SK-N-SH treated with all-trans-retinoic acid at 6 μM for 48 hours (cell line): ENCODE measurements at regions not wholly inside any gene's neighbourhood (a gene's known extent, or its start where the extent isn't known, plus 50 kb on each side); places are given as distances from the start of the nearest gene placed in this dataset.

ENCODE experiments used
- ATAC-seq: fragments of 200-7000 bp; cut with Tn5 transposase; 3 replicates; pipeline ENCODE4 v1.9.1; 2020; ENCODE audit warnings: mild to moderate bottlenecking, moderate library complexity
- ARNTL ChIP-seq: fragments of 450-650 bp; formaldehyde crosslinking; IDR thresholded peaks from 2 replicates; pipeline ENCODE4 v1.5.0; 2020; ENCODE audit warnings: low read depth, mild to moderate bottlenecking, moderate library complexity, borderline replicate concordance
- BACH2 ChIP-seq: fragments of 250-450 bp; sonication (Bioruptor Pico); IDR thresholded peaks from 2 replicates; pipeline ENCODE4 v1.9.0; 2021; ENCODE audit warnings: mild to moderate bottlenecking, borderline replicate concordance
- CREB5 ChIP-seq: fragments of 250-450 bp; sonication (Bioruptor Pico); IDR thresholded peaks from 2 replicates; pipeline ENCODE4 v1.5.1; 2020; ENCODE audit warnings: low read depth, mild to moderate bottlenecking, moderate library complexity
- CSDC2 ChIP-seq: fragments of 250-450 bp; sonication (Bioruptor Pico); IDR thresholded peaks from 2 replicates; pipeline ENCODE4 v1.5.0; 2020; ENCODE audit warnings: mild to moderate bottlenecking, moderate library complexity
- GLIS3 ChIP-seq: fragments of 250-450 bp; sonication (Bioruptor Pico); IDR thresholded peaks from 2 replicates; pipeline ENCODE4 v1.5.0; 2020; ENCODE audit warnings: mild to moderate bottlenecking, moderate library complexity
- ISL1 ChIP-seq: fragments of 250-450 bp; sonication (Bioruptor Pico); IDR thresholded peaks from 2 replicates; pipeline ENCODE4 v2.1.2; 2022; ENCODE audit warnings: mild to moderate bottlenecking, moderate library complexity
- OSR1 ChIP-seq: fragments of 250-450 bp; sonication (Bioruptor Pico); IDR thresholded peaks from 2 replicates; pipeline ENCODE4 v1.8.0; 2022; ENCODE audit warnings: moderate library complexity, mild to moderate bottlenecking, inconsistent platforms
- PATZ1 ChIP-seq: fragments of 250-450 bp; sonication (Bioruptor Pico); IDR thresholded peaks from 2 replicates; pipeline ENCODE4 v1.8.0; 2020; ENCODE audit warnings: mild to moderate bottlenecking, moderate library complexity, borderline replicate concordance
- PPARA ChIP-seq: fragments of 250-450 bp; sonication (Bioruptor Pico); IDR thresholded peaks from 2 replicates; pipeline ENCODE4 v1.5.0; 2020; ENCODE audit warnings: mild to moderate bottlenecking, borderline replicate concordance
- SNAI2 ChIP-seq: fragments of 250-450 bp; sonication (Bioruptor Pico); IDR thresholded peaks from 2 replicates; pipeline ENCODE4 v1.5.0; 2020; ENCODE audit warnings: mild to moderate bottlenecking, moderate library complexity
- TCF4 ChIP-seq: fragments of 250-450 bp; sonication (Bioruptor Pico); IDR thresholded peaks from 2 replicates; pipeline ENCODE4 v1.8.0; 2021; ENCODE audit warnings: mild to moderate bottlenecking, moderate library complexity, borderline replicate concordance
- TOX ChIP-seq: fragments of 250-450 bp; sonication (Bioruptor Pico); IDR thresholded peaks from 2 replicates; pipeline ENCODE4 v1.8.0; 2021; ENCODE audit warnings: mild to moderate bottlenecking, moderate library complexity, borderline replicate concordance
- ZC3H10 ChIP-seq: fragments of 250-450 bp; sonication (Bioruptor Pico); IDR thresholded peaks from 2 replicates; pipeline ENCODE4 v1.5.1; 2021; ENCODE audit warnings: mild to moderate bottlenecking, moderate library complexity
- ZFP3 ChIP-seq: fragments of 250-450 bp; sonication (Bioruptor Pico); IDR thresholded peaks from 2 replicates; pipeline ENCODE4 v1.5.0; 2020; ENCODE audit warnings: mild to moderate bottlenecking, moderate library complexity
- ZFP30 ChIP-seq: fragments of 450-650 bp; formaldehyde crosslinking; IDR thresholded peaks from 2 replicates; pipeline ENCODE4 v1.5.0; 2022; ENCODE audit warnings: mild to moderate bottlenecking, moderate library complexity
- ZNF565 ChIP-seq: fragments of 450-650 bp; formaldehyde crosslinking; conservative IDR thresholded peaks from 2 replicates; pipeline ENCODE4 v1.5.0; 2020; ENCODE audit warnings: low read depth, mild to moderate bottlenecking, moderate library complexity
- ZNF70 ChIP-seq: fragments of 450-650 bp; formaldehyde crosslinking; IDR thresholded peaks from 2 replicates; pipeline ENCODE4 v1.5.0; 2020; ENCODE audit warnings: mild to moderate bottlenecking, moderate library complexity
- ZNF8 ChIP-seq: fragments of 450-650 bp; formaldehyde crosslinking; IDR thresholded peaks from 2 replicates; pipeline ENCODE4 v1.5.0; 2020; ENCODE audit warnings: mild to moderate bottlenecking, moderate library complexity
- TF ChIP-seq, protein P1 (sequence below): fragments of 250-450 bp; sonication (Bioruptor Pico); IDR thresholded peaks from 2 replicates; pipeline ENCODE4 v1.8.0; 2021; ENCODE audit warnings: low read depth, mild to moderate bottlenecking, moderate library complexity, borderline replicate concordance

- no peak for ATAC-seq
- no peak for TF ChIP-seq ZNF8 (CRISPR knock-in tag)
- TF ChIP-seq ZFP3, result no peak
Observed at GRCh38 chr10:121155742-121156474, 304.7 kb downstream of the WDR11 start.

DNA sequence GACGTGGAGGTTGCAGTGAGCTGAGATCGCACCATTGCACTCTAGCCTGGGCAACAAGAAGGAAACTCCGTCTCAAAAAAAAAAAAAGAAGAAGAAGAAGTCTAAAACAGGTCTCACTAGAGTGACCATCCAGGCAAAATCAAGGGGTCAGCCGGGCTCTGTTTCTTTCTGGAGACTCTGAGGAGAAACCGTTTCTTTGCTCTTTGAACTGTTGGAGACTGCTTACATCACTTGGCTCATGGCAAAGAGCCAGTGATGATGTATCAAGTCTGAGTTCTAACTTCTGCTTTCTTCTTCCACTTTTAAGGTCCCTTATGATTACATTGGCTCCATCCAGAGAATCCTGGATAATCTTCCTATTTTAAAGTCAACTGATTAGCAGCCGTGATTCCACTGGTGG, 306.8 kb downstream of the WDR11 start:
- no peak for ATAC-seq
- TF ChIP-seq BACH2 (CRISPR knock-in tag) (no peak), SNAI2 (no peak), ZNF70 (CRISPR knock-in tag) (no peak), ZFP30 (CRISPR knock-in tag) (no peak)

GRCh38 chr10:121158988-121159579, 307.9 kb downstream of the WDR11 start:
- ATAC-seq, result no peak
- no peak for TF ChIP-seq GLIS3 (CRISPR knock-in tag)

DNA sequence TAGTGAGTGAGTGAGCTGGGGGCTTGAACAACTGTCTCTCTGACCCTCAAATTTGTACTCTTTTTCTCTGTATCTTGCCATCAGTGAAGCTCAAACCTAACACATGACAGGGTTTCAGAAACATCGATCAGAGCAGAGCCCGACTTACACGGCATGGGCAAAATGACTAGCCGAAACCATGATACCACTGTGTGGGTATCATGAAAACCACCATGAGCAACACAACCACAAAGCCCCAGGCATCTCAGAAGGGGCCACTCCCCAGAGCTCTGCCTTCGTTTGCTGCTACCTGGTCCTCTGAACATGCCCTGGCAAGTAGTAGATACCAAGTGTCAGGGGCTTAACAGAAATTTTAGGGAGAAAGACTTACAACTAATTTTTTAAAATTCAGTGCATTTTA, 308.5 kb downstream of the WDR11 start:
- ATAC-seq, result no peak
- no peak for TF ChIP-seq PPARA (CRISPR knock-in tag)
- no peak for TF ChIP-seq ISL1 (CRISPR knock-in tag)
- no peak for TF ChIP-seq TCF4 (CRISPR knock-in tag)
- TF ChIP-seq SNAI2, result no peak
- TF ChIP-seq ZC3H10 (CRISPR knock-in tag), result no peak
- TF ChIP-seq ZNF565 (CRISPR knock-in tag), result no peak
- TF ChIP-seq, protein P1, sequence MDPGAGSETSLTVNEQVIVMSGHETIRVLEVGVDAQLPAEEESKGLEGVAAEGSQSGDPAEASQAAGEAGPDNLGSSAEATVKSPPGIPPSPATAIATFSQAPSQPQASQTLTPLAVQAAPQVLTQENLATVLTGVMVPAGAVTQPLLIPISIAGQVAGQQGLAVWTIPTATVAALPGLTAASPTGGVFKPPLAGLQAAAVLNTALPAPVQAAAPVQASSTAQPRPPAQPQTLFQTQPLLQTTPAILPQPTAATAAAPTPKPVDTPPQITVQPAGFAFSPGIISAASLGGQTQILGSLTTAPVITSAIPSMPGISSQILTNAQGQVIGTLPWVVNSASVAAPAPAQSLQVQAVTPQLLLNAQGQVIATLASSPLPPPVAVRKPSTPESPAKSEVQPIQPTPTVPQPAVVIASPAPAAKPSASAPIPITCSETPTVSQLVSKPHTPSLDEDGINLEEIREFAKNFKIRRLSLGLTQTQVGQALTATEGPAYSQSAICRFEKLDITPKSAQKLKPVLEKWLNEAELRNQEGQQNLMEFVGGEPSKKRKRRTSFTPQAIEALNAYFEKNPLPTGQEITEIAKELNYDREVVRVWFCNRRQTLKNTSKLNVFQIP (CRISPR knock-in tag), result no peak

DNA sequence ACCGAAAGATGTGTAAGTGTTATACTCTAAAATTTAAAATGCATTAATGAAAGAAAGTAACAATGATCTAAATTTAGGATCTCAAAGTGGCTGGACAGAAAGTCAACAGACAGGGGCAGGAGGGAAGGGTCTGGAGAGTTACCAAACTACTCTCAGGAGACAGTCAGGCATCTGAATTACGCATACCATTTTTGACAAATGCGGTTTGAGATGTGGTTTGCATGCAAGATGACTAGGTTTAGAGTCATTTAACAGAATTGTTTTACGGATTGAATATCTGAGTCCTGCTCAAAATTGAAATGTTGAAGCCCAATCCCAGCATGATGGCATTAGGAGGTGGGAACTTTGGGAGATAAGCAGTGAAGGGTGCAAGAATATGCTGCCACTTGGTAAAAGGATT, 314.1 kb downstream of the WDR11 start:
- ATAC-seq, result no peak

More for the DNA sequence above, 314.1 kb downstream of the WDR11 start:
- TF ChIP-seq SNAI2, result no peak
- no peak for TF ChIP-seq CREB5
- TF ChIP-seq TOX (CRISPR knock-in tag), result no peak
- TF ChIP-seq BACH2 (CRISPR knock-in tag), result no peak
- no peak for TF ChIP-seq ISL1 (CRISPR knock-in tag)
- no peak for TF ChIP-seq TCF4 (CRISPR knock-in tag)
- no peak for TF ChIP-seq ZNF8 (CRISPR knock-in tag)
- no peak for TF ChIP-seq GLIS3 (CRISPR knock-in tag)
- TF ChIP-seq CSDC2 (CRISPR knock-in tag), result no peak
- no peak for TF ChIP-seq ZNF565 (CRISPR knock-in tag)
- TF ChIP-seq ZNF70 (CRISPR knock-in tag), result no peak
- no peak for TF ChIP-seq OSR1 (CRISPR knock-in tag)
- no peak for TF ChIP-seq PPARA (CRISPR knock-in tag)
- no peak for TF ChIP-seq PATZ1 (CRISPR knock-in tag)
- TF ChIP-seq ARNTL (CRISPR knock-in tag), result no peak
- TF ChIP-seq ZFP30 (CRISPR knock-in tag), result no peak
